Esophagus muscularis mucosa (tissue), 4 donors: ENCODE measurements at regions not wholly inside any gene's neighbourhood (a gene's known extent, or its start where the extent isn't known, plus 50 kb on each side); places are given as distances from the start of the nearest gene placed in this dataset.

Experiments
- DNase-seq: peaks from one replicate; pipeline ENCODE4 v3.0.0-alpha.2; 2017; ENCODE audit errors: extremely low spot score
- H3K27ac ChIP-seq, 4 donors: fragments of 200-600 bp; sonication (generic); replicated peaks in 1 of 4; 1 replicate in 3 of 4; 2 replicates in 1 of 4; pipeline ENCODE4 v1.5.1; 2016 to 2019; ENCODE audit warnings: mild to moderate bottlenecking in 1 of 4
- H3K27me3 ChIP-seq, 4 donors: fragments of 200-600 bp; sonication (generic); one replicate each; pipeline versions ENCODE4 v1.5.1 to v1.6.0; 2016 to 2019
- H3K36me3 ChIP-seq, 4 donors: fragments of 200-600 bp; sonication (generic); one replicate each; pipeline ENCODE4 v1.5.1; 2016 to 2019
- H3K4me1 ChIP-seq, 4 donors: fragments of 200-600 bp; sonication (generic); one replicate each; pipeline ENCODE4 v1.5.1; 2016 to 2019
- H3K4me3 ChIP-seq, 4 donors: fragments of 200-600 bp; sonication (generic); 1 replicate in 2 of 4; 2 replicates in 2 of 4; pipeline ENCODE4 v1.5.1; 2016 to 2019; ENCODE audit warnings: mild to moderate bottlenecking in 4 of 4, moderate library complexity in 1 of 4
- H3K9me3 ChIP-seq, 4 donors: fragments of 200-600 bp; sonication (generic); 1 replicate in 3 of 4; 2 replicates in 1 of 4; pipeline ENCODE4 v1.5.1; 2016 to 2019
- CTCF ChIP-seq, 3 experiments: fragments of 200-600 bp in 2 of 3; fragments of 450-650 bp in 1 of 3; sonication (generic) in 2 of 3; IDR thresholded peaks; one replicate each; pipeline ENCODE4 v1.5.1; 2017 to 2019; ENCODE audit warnings: antibody characterized with exemption in 3 of 3, mild to moderate bottlenecking in 2 of 3, moderate library complexity in 1 of 3
- EP300 ChIP-seq: sonication (generic); formaldehyde crosslinking; IDR thresholded peaks from one replicate; pipeline ENCODE4 v1.6.1; 2017; ENCODE audit warnings: antibody characterized with exemption
- POLR2A ChIP-seq: fragments of 450-650 bp; IDR thresholded peaks from one replicate; pipeline ENCODE4 v1.6.1; 2017; ENCODE audit warnings: antibody characterized with exemption, moderate library complexity, mild to moderate bottlenecking, low read depth
- POLR2AphosphoS5 ChIP-seq, 2 donors: sonication (generic); formaldehyde crosslinking; IDR thresholded peaks; one replicate each; pipeline ENCODE4 v1.6.1; 2017; ENCODE audit warnings: antibody characterized with exemption in 2 of 2
- WGBS: methylation state at CpG from one replicate; pipeline ENCODE4 v1.1.5; 2018; 5-methylcytosine and 5-hydroxymethylcytosine counted together
- intact Hi-C: fragments of 100-400 bp; cut with DNase I; formaldehyde crosslinking; loops from one replicate; pipeline ENCODE4 v1.15.1; 2023

DNA sequence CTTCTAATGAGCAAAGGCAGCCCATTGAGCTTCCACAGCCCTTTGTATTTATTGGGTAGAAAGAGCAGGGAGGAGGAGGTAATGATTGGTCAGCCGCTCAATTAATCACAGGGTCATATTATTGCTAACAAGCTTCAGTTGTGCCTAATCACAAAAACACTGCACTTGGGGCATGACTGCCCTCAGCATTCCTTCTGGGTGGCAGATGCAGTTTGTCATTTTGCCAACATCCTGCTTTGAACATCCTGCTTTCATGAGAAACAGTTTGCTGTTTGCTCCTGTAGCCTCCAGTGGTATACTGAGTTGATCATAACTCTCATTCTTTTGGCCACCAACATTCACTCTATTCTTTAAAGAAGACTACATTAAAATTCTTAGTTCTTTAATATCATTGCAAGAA lies 462.9 kb upstream of the MIS18BP1 start:
- Histone ChIP-seq H3K27ac (no peak overlapping the region), H3K4me1 (no peaks in the 10 kb centered on the region), H3K9me3 (no peaks in the 10 kb centered on the region), H3K27me3 (no peaks in the 10 kb centered on the region), H3K36me3 (no peaks in the 10 kb centered on the region), H3K4me3 (no peak overlapping the region)
- intact Hi-C loops = no loop called here
- 94% methylated on average over 1 of the region's 1 CpG for WGBS
- no peak for TF ChIP-seq CTCF (IDR thresholded peaks at IDR 0.05)
- no peak for TF ChIP-seq POLR2AphosphoS5 (IDR thresholded peaks at IDR 0.05)
- no peak for TF ChIP-seq POLR2A
- TF ChIP-seq EP300 = no peak
- no peak for DNase-seq

GRCh38 chr14:45709541-45709940 lies 456.5 kb upstream of the MIS18BP1 start:
- intact Hi-C loops = no loop called here
- Histone ChIP-seq H3K36me3 (no peaks in the 10 kb centered on the region), H3K9me3 (no peaks in the 10 kb centered on the region), H3K4me1 (peaks cover 0 to 11% (median 2%) of the 10 kb centered on the region in 4 donors), H3K27me3 (no peaks in the 10 kb centered on the region), H3K27ac (no peak overlapping the region), H3K4me3 (no peak overlapping the region)
- WGBS = 95% methylated on average over 4 of the region's 4 CpGs
- DNase-seq = no peak
- no peak for TF ChIP-seq POLR2A
- no peak for TF ChIP-seq POLR2AphosphoS5 (IDR thresholded peaks at IDR 0.05)
- no peak for TF ChIP-seq EP300
- TF ChIP-seq CTCF (IDR thresholded peaks at IDR 0.05) = no peak

DNA sequence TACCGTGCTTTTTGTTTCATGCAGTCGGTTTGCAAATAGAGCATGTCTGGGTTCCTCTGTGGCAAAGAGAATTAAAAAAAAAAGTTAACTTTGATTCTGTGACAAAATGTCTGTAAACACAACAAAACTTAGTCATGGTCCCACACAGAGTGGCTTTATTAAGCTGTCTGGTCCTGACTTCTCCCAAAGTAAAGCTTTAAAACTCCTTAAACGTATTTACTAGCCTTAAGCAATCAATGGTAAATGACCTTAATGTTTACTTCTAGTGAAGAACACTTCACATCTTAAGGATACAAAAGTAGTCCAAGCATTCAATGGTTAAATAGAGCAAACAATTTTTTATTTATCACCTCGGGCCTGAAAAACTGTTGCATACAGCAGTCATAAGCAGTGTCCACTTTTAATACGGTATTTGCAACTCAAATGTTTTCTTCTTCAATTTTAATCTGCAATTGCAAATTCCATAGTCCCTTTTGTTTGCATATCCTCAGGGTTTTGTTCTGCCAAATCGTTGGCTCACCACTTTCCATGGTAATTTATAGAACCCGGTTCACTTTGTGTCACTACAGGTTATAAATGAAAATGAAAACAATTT lies 453.0 kb upstream of the MIS18BP1 start:
- H3K36me3 ChIP-seq = no peaks in the 10 kb centered on the region
- DNase-seq = no peak
- H3K27ac ChIP-seq = no peak overlapping the region
- H3K27me3 ChIP-seq = no peaks in the 10 kb centered on the region
- TF ChIP-seq POLR2A (no peak), POLR2AphosphoS5 (IDR thresholded peaks at IDR 0.05) (no peak), EP300 (no peak), CTCF (IDR thresholded peaks at IDR 0.05) (no peak)
- WGBS = 60% methylated on average over 7 of the region's 7 CpGs
- H3K9me3 ChIP-seq = no peaks in the 10 kb centered on the region
- intact Hi-C loops = no loop called here
- H3K4me1 ChIP-seq = peaks cover 0 to 11% (median 2%) of the 10 kb centered on the region in 4 donors
- H3K4me3 ChIP-seq = no peak overlapping the region

DNA sequence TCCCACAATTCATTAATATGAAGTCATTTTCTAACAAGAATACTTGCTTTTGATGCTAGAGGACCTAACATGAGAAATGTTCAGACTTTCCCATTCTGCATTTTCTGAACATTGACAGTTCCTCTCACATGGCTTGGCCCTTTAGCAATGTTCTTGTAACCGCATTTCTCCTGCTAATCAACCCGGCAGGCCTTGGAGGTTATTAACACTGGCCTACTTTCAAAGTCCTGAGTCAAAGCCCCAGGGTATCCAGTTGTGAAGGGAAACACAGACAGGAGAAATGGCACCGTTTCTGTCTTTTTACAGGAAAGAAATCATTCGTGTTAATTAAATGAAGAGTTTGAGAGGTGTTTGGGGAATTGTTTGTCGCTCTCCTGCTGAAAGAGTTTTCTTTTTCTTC lies 446.5 kb upstream of the MIS18BP1 start:
- DNase-seq = no peak
- Histone ChIP-seq H3K4me1 (peaks cover 0 to 25% (median 20%) of the 10 kb centered on the region in 4 donors), H3K27ac (no peak overlapping the region), H3K27me3 (no peaks in the 10 kb centered on the region), H3K4me3 (no peak overlapping the region), H3K9me3 (no peaks in the 10 kb centered on the region), H3K36me3 (no peaks in the 10 kb centered on the region)
- TF ChIP-seq EP300 (no peak), POLR2AphosphoS5 (IDR thresholded peaks at IDR 0.05) (no peak), POLR2A (no peak), CTCF (IDR thresholded peaks at IDR 0.05) (no peak)
- 64% methylated on average over 5 of the region's 5 CpGs for WGBS
- intact Hi-C loops = no loop called here

DNA sequence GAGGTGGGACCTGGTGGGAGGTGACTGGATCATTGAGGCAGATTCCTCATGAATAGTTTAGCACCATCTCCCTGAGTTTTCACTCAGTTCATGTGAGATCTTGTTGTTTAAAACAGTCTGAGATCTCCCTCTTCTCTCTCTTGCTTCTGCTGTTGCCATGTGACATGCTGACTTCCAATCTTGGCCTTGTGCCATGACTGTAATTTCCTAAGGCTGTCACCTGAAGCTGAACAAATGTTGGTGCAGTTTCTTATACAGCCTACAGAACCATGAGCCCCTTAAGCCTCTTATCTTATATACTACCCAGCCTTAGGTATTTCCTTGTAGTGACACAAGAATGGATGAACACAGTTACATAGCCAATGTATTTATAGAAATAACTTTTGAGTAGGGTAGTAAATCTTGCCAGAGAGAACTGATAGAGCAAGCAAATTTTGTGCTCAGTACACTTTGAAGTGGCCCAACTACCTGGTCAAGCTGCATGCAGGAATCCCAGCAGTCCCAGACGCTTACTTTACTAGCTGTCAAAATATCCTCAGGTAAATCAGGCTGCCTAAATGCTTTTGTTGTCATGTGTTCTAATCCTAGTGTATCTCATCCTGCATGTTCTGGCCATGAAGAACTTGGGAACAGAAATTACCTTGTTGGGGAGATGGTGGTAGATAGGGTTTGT lies 445.6 kb upstream of the MIS18BP1 start:
- no peak for TF ChIP-seq POLR2A
- no peak for TF ChIP-seq POLR2AphosphoS5 (IDR thresholded peaks at IDR 0.05)
- no peak for TF ChIP-seq CTCF (IDR thresholded peaks at IDR 0.05)
- TF ChIP-seq EP300 = no peak
- Histone ChIP-seq H3K9me3 (no peaks in the 10 kb centered on the region), H3K27ac (no peak overlapping the region), H3K4me3 (no peak overlapping the region), H3K4me1 (peaks cover 0 to 25% (median 20%) of the 10 kb centered on the region in 4 donors), H3K27me3 (no peaks in the 10 kb centered on the region), H3K36me3 (no peaks in the 10 kb centered on the region)
- intact Hi-C loops = no loop called here
- DNase-seq = no peak
- 60% methylated on average over 1 of the region's 1 CpG for WGBS
